GM11168 (cell line): ENCODE measurements at regions not wholly inside any gene's neighbourhood (a gene's known extent, or its start where the extent isn't known, plus 50 kb on each side); places are given as distances from the start of the nearest gene placed in this dataset.

ENCODE experiments used
- in situ Hi-C: fragments of 300-500 bp; cut with MboI; formaldehyde crosslinking; loops from one replicate; pipeline ENCODE4 v1.12.0; 2022; ENCODE audit warnings: low sequenced_read_pairs; ENCODE audit not compliant: unreplicated experiment

- in situ Hi-C loops: no loop called here
Observed at GRCh38 chr20:56865055-56865454, 235.9 kb downstream of the TFAP2C start.

GRCh38 chr20:56867128-56867527 is 238.0 kb downstream of the TFAP2C start:
- in situ Hi-C loops: no loop called here

- in situ Hi-C loops: no loop called here
Observed at GRCh38 chr20:56868746-56869145, 239.6 kb downstream of the TFAP2C start.

- in situ Hi-C loops: no loop called here
Observed at GRCh38 chr20:56870271-56870670, 241.2 kb downstream of the TFAP2C start.

- in situ Hi-C loops: no loop called here
Observed at GRCh38 chr20:56871691-56872090, 242.6 kb downstream of the TFAP2C start.

- in situ Hi-C loops: no loop called here
Observed at GRCh38 chr20:56872620-56873458, 243.7 kb downstream of the TFAP2C start.

- in situ Hi-C loops: no loop called here
Observed at GRCh38 chr20:56873836-56874235, 244.7 kb downstream of the TFAP2C start.

- in situ Hi-C loops: no loop called here
Observed at GRCh38 chr20:56875052-56875659, 246.1 kb downstream of the TFAP2C start.

GRCh38 chr20:56875803-56876202 is 246.7 kb downstream of the TFAP2C start:
- in situ Hi-C loops: no loop called here

GRCh38 chr20:56885521-56885920 is 256.4 kb downstream of the TFAP2C start:
- in situ Hi-C loops: no loop called here

- in situ Hi-C loops: no loop called here
Observed at GRCh38 chr20:56890011-56890410, 260.9 kb downstream of the TFAP2C start.

- in situ Hi-C loops: no loop called here
Observed at GRCh38 chr20:56893226-56893917, 264.3 kb downstream of the TFAP2C start.

GRCh38 chr20:56896447-56896846 is 267.3 kb downstream of the TFAP2C start:
- in situ Hi-C loops: no loop called here

- in situ Hi-C loops: no loop called here
Observed at GRCh38 chr20:56897318-56897957, 268.3 kb downstream of the TFAP2C start.

- in situ Hi-C loops: no loop called here
Observed at GRCh38 chr20:56897958-56898349, 268.8 kb downstream of the TFAP2C start.

- in situ Hi-C loops: no loop called here
Observed at GRCh38 chr20:56899506-56899905, 270.4 kb downstream of the TFAP2C start.

- in situ Hi-C loops: no loop called here
Observed at GRCh38 chr20:56900252-56900651, 271.1 kb downstream of the TFAP2C start.

GRCh38 chr20:56903421-56903820 is 274.3 kb downstream of the TFAP2C start:
- in situ Hi-C loops: no loop called here

GRCh38 chr20:56903858-56904257 is 274.8 kb downstream of the TFAP2C start:
- in situ Hi-C loops: no loop called here

GRCh38 chr20:56909918-56910714 is 281.0 kb downstream of the TFAP2C start:
- in situ Hi-C loops: no loop called here
